Gastroesophageal sphincter (tissue), 4 donors: ENCODE measurements at regions not wholly inside any gene's neighbourhood (a gene's known extent, or its start where the extent isn't known, plus 50 kb on each side); places are given as distances from the start of the nearest gene placed in this dataset.
"Not testable (repeated sequence)": the region's sequence is repeated elsewhere in the genome, so short reads cannot be mapped to it uniquely, and the experiment has no call there.

Experiments used
- ATAC-seq: fragments of 150-250 bp; one replicate; pipeline ENCODE4 v1.9.1; 2016; ENCODE audit warnings: mild to moderate bottlenecking, moderate library complexity
- H3K27ac ChIP-seq, 4 donors: fragments of 200-600 bp; sonication (generic) in 3 of 4; 1 replicate in 3 of 4; 2 replicates in 1 of 4; pipeline ENCODE4 v1.5.1; 2016 to 2019
- H3K27me3 ChIP-seq: fragments of 200-600 bp; sonication (generic); one replicate; pipeline ENCODE4 v1.5.1; 2019
- H3K36me3 ChIP-seq, 2 donors: fragments of 200-600 bp; sonication (generic); one replicate each; pipeline ENCODE4 v1.5.1; 2019; ENCODE audit warnings: control low read depth in 1 of 2
- H3K4me1 ChIP-seq, 3 donors: fragments of 200-600 bp; sonication (generic); 1 replicate in 2 of 3; 2 replicates in 1 of 3; pipeline ENCODE4 v1.5.1; 2016 to 2019; ENCODE audit warnings: control low read depth in 2 of 3
- H3K4me3 ChIP-seq, 2 donors: fragments of 200-600 bp; sonication (generic); one replicate each; pipeline ENCODE4 v1.5.1; 2019; ENCODE audit warnings: mild to moderate bottlenecking in 1 of 2, moderate library complexity in 1 of 2
- H3K9me3 ChIP-seq, 3 donors: fragments of 200-600 bp; sonication (generic); one replicate each; pipeline ENCODE4 v1.5.1; 2017 to 2019; ENCODE audit warnings: control low read depth in 2 of 3
- CTCF ChIP-seq, 4 experiments: fragments of 200-600 bp in 2 of 4; fragments of 450-650 bp in 2 of 4; sonication (generic) in 1 of 4; IDR thresholded peaks; one replicate each; pipeline ENCODE4 v1.5.1; 2017 to 2019; ENCODE audit warnings: antibody characterized with exemption in 4 of 4, mild to moderate bottlenecking in 2 of 4, moderate library complexity in 2 of 4
- EP300 ChIP-seq: sonication (generic); formaldehyde crosslinking; IDR thresholded peaks from one replicate; pipeline ENCODE4 v1.6.1; 2017; ENCODE audit warnings: antibody characterized with exemption, mild to moderate bottlenecking
- POLR2A ChIP-seq, 2 donors: fragments of 450-650 bp; IDR thresholded peaks; one replicate each; pipeline ENCODE4 v1.6.1; 2017; ENCODE audit warnings: antibody characterized with exemption in 2 of 2, mild to moderate bottlenecking in 2 of 2, moderate library complexity in 1 of 2
- POLR2AphosphoS5 ChIP-seq: sonication (generic); formaldehyde crosslinking; IDR thresholded peaks from one replicate; pipeline ENCODE4 v1.6.1; 2017; ENCODE audit warnings: antibody characterized with exemption
- WGBS, 2 donors: methylation state at CpG; one replicate each; pipeline ENCODE4 v1.1.5; 2018; ENCODE audit warnings: low coverage in 1 of 2; 5-methylcytosine and 5-hydroxymethylcytosine counted together

- 48 to 56% methylated on average over 3 of the region's 3 CpGs for WGBS, 2 donors
- H3K4me1 ChIP-seq: no peaks in the 10 kb centered on the region
- H3K9me3 ChIP-seq: no peaks in the 10 kb centered on the region
- H3K4me3 ChIP-seq: no peak overlapping the region
- no peaks in the 10 kb centered on the region for H3K27me3 ChIP-seq
- no peaks in the 10 kb centered on the region for H3K36me3 ChIP-seq
- TF ChIP-seq EP300 (no peak), POLR2A (IDR thresholded peaks at IDR 0.05) (no peak), CTCF (IDR thresholded peaks at IDR 0.05) (no peak)
- H3K27ac ChIP-seq: no peak overlapping the region
- ATAC-seq: no peak
Observed at GRCh38 chr13:56501750-56502149, 639.0 kb upstream of the PRR20A start.

GRCh38 chr13:56510836-56511235 lies 629.9 kb upstream of the PRR20A start:
- WGBS, 2 donors: 71 to 87% methylated on average over 2 of the region's 2 CpGs
- no peaks in the 10 kb centered on the region for H3K9me3 ChIP-seq
- no peaks in the 10 kb centered on the region for H3K4me1 ChIP-seq
- no peak for ATAC-seq
- TF ChIP-seq CTCF (IDR thresholded peaks at IDR 0.05) (no peak), POLR2A (IDR thresholded peaks at IDR 0.05) (no peak), POLR2AphosphoS5 (no peak)
- H3K27me3 ChIP-seq: no peaks in the 10 kb centered on the region
- H3K4me3 ChIP-seq: no peak overlapping the region
- no peaks in the 10 kb centered on the region for H3K36me3 ChIP-seq
- no peak overlapping the region for H3K27ac ChIP-seq

DNA sequence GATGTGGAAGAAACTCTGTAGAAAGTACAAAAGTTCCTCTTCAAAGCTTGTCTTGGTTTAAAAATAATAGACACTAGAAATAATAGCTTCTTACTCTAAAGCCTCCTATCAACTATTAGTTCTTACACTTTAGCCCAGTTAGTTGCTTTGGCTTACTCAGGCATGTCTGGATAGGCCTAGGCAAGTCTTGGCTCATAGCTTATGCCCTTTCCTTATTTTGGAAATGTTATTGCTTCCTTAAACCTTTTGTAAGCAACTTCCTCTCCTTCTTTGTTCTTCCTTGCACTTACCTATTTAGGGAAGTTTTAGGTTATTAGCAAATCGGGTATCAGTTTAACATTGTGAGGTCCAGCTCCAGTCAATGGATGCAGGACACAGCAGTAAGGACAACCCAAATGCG lies 628.4 kb upstream of the PRR20A start:
- 62 to 83% methylated on average over 2 of the region's 2 CpGs for WGBS, 2 donors
- not testable (repeated sequence) for H3K9me3 ChIP-seq, H3K36me3 ChIP-seq

DNA sequence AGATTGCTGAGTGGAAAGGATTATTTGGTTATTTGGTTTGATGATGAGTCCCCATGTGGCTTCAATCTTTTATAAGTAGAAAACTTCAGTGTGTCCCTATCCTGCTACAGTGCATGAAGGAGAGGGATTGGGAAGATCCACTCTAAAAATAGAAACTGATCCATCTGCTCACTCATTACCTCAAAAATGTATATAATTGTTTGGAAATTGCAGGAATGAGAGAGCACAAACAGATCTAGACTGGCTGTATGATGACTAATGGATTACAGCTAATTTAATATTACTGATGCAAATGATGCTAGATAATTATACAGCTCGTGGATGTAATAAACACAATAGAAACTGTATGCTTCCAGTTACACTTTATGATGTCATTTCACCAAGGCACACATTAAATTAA lies 625.3 kb upstream of the PRR20A start:
- H3K27ac ChIP-seq: no peak overlapping the region
- ATAC-seq: no peak
- TF ChIP-seq EP300: no peak
- TF ChIP-seq POLR2AphosphoS5: no peak
- no peak for TF ChIP-seq CTCF (IDR thresholded peaks at IDR 0.05)
- no peak for TF ChIP-seq POLR2A (IDR thresholded peaks at IDR 0.05)
- no peaks in the 10 kb centered on the region for H3K27me3 ChIP-seq
- H3K4me3 ChIP-seq: no peak overlapping the region
- no peaks in the 10 kb centered on the region for H3K36me3 ChIP-seq
- WGBS, 2 donors: 40 to 75% methylated on average over 1 of the region's 1 CpG
- no peaks in the 10 kb centered on the region for H3K4me1 ChIP-seq
- H3K9me3 ChIP-seq: no peaks in the 10 kb centered on the region

More for the DNA sequence above, 628.4 kb upstream of the PRR20A start:
- H3K27ac ChIP-seq, H3K4me1 ChIP-seq, ATAC-seq, H3K4me3 ChIP-seq, H3K27me3 ChIP-seq: not testable (repeated sequence)

- Histone ChIP-seq H3K4me1 (no peaks in the 10 kb centered on the region), H3K36me3 (no peaks in the 10 kb centered on the region), H3K27me3 (no peaks in the 10 kb centered on the region), H3K9me3 (no peaks in the 10 kb centered on the region), H3K4me3 (no peak overlapping the region), H3K27ac (no peak overlapping the region)
- ATAC-seq: no peak
- WGBS, 2 donors: 30 to 47% methylated on average over 1 of the region's 1 CpG
- no peak for TF ChIP-seq POLR2AphosphoS5
- TF ChIP-seq EP300: no peak
Observed at GRCh38 chr13:56528040-56528790, 612.5 kb upstream of the PRR20A start.

DNA sequence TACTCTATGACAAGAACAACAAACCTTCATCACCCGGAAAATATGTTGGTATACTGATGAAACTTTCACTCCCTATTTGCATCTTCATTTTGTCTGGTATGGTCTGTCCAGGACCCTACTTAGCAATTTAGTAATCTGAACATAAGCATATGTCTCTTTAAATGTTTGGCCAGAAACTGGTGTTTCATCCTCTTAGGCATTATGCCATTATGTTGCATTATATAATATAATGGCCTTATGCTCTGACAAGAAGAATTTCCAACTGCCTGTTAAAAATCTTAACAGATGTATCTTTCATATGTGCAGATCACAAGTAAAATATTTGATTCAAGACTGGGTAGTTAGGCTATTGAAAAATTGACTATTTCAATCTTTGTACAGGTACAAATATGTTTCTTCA lies 610.6 kb upstream of the PRR20A start:
- Histone ChIP-seq H3K27ac (no peak overlapping the region), H3K36me3 (no peaks in the 10 kb centered on the region), H3K9me3 (no peaks in the 10 kb centered on the region), H3K4me1 (no peaks in the 10 kb centered on the region), H3K27me3 (no peaks in the 10 kb centered on the region), H3K4me3 (no peak overlapping the region)
- TF ChIP-seq POLR2AphosphoS5: no peak
- TF ChIP-seq EP300: no peak
- TF ChIP-seq POLR2A (IDR thresholded peaks at IDR 0.05): no peak
- TF ChIP-seq CTCF (IDR thresholded peaks at IDR 0.05): no peak
- no peak for ATAC-seq
- WGBS, 2 donors: 86 to 100% methylated on average over 1 of the region's 1 CpG

DNA sequence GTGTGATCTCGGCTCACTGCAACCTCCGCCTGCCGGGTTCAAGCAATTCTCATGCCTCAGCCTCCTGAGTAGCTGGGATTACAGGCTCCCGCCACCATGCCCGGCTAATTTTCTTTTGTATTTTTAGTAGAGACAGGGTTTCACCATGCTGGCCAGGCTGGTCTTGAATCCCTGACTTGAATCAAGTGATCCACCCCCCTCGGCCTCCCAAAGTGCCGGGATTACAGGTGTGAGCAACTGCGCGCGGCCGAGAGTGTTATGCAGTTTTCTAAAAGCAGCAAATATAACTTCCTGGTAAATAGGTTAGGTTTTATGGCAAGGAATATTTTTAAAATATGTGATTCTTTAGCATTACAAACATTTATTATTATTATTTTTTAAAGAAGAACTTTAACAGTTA lies 592.8 kb upstream of the PRR20A start:
- H3K27me3 ChIP-seq, H3K4me3 ChIP-seq, H3K27ac ChIP-seq, H3K9me3 ChIP-seq, H3K36me3 ChIP-seq, H3K4me1 ChIP-seq, ATAC-seq: not testable (repeated sequence)
- 92 to 95% methylated on average over 8 to 9 of the region's 11 CpGs for WGBS, 2 donors
